ENCODE measurements at regions not wholly inside any gene's neighbourhood (a gene's known extent, or its start where the extent isn't known, plus 50 kb on each side); places are given as distances from the start of the nearest gene placed in this dataset.

DNA sequence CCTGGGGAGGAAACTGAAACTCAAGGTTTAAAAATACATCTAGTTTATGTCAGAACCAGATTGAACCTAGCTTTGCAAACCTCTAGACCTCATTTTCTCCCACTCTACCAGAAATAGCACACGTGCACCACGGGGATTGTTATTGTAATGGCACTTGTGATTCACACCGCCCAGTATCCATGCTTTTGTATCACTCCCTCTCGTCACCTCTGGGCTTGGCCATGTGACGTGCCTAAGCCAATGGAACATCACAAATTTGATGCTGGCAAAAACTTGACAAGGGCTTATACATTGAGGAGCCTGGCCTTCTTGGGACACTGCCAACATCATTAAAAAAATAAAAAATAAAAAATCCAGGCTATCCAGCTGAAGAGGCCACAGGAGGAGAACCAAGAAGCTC lies 495.8 kb upstream of the POU3F3 start:
- TF ChIP-seq, protein P1, sequence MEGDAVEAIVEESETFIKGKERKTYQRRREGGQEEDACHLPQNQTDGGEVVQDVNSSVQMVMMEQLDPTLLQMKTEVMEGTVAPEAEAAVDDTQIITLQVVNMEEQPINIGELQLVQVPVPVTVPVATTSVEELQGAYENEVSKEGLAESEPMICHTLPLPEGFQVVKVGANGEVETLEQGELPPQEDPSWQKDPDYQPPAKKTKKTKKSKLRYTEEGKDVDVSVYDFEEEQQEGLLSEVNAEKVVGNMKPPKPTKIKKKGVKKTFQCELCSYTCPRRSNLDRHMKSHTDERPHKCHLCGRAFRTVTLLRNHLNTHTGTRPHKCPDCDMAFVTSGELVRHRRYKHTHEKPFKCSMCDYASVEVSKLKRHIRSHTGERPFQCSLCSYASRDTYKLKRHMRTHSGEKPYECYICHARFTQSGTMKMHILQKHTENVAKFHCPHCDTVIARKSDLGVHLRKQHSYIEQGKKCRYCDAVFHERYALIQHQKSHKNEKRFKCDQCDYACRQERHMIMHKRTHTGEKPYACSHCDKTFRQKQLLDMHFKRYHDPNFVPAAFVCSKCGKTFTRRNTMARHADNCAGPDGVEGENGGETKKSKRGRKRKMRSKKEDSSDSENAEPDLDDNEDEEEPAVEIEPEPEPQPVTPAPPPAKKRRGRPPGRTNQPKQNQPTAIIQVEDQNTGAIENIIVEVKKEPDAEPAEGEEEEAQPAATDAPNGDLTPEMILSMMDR (IDR thresholded peaks at IDR 0.05; ENCODE audit: low read depth, low read length): no peak
- DNase-seq (ENCODE audit: extremely low read depth, low read depth): no peak

DNA sequence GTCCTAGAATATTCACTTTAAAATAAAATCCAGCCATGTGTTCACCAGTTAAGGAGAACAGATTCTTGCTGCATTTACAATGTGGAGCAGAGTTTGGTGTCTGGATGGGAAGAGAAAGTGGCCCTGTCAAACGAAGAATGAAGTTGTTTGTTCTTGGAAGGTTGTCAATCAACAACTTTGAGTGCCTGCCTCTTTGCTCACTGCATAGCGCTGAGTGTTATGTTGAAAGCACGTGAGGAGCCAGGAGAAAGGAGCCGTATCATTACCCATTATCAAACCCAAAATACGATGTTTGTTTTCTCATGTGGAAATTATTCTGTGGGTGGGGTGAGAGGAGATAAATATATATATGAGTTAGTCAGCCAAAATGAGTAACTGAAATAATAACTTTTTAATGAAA lies 492.5 kb upstream of the POU3F3 start:
- no peak for DNase-seq (ENCODE audit: extremely low read depth, low read depth)
- TF ChIP-seq, protein P1 (IDR thresholded peaks at IDR 0.05; ENCODE audit: low read depth, low read length): no peak

DNA sequence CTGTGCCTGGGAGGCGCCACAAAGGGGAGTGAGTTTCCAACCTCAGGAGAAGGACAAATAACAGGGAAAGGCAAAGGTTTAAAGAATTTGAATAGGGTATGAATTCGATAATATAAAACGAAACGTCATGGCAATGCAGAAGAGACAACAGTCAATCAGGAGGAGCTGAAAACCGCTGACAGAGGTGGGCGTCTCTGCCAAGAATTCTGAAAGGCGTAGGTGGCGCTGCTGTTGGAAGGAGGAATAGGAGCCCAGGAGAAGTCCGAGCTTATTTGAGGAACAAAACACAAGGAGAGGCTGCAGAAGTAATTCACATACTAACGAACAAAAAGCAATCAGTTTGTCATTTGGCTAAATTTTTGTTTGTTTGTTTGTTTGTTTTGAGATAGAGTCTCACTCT lies 485.8 kb upstream of the POU3F3 start:
- DNase-seq (ENCODE audit: extremely low read depth, low read depth): no peak
- TF ChIP-seq, protein P1 (IDR thresholded peaks at IDR 0.05; ENCODE audit: low read depth, low read length): no peak

DNA sequence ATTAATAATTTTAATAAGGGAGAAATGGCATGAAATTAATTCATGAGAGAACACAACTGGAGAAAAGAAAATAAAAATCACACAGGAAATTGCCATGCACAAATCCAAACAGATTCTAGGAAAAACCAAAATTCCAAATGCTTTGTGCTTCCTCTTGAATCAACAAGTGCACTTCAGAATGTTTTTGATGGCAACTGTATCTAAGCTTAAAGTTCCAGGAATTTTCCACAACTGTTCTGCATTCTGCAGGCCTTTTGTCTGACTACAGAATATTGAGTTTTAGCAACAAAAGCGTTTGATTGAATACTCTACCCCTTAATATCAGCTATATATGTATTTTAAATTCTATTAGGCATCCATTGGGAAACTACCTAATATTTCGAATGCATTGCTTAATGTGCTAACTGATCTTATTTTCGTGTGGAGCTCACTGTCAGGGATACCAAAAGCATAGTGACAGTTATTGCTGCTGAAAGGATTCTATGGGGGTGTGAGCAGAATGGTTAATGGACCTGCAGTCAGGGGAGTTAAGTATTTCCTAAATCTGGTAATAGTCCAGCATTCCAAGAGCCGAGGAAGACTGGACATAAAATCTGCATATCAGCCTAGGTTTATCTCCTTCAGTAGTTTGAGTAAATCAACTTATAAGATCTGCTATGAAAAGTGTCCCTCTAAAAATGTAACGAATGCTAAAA lies 482.7 kb upstream of the POU3F3 start:
- TF ChIP-seq, protein P1 (IDR thresholded peaks at IDR 0.05; ENCODE audit: low read depth, low read length): no peak
- DNase-seq (ENCODE audit: extremely low read depth, low read depth): no peak

DNA sequence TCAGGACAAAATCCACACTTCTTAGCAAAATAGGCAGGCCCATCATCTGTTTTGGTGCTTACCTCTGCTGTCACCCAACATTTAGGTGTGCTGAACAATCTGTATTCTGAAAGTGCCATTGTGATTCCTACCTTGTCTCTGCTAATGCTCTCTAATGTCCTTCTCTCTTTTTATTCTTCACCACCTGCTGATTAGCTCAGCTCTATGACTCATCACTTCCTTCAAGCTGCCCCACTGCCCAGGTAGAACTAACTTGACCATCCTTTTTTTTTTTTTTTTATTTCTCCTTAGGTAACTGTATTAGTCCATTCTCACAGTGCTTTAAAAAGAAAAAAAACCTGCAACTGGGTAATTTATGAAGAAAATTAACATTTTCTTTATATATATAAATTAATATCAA lies 478.7 kb upstream of the POU3F3 start:
- no peak for DNase-seq (ENCODE audit: extremely low read depth, low read depth)
- TF ChIP-seq, protein P1 (IDR thresholded peaks at IDR 0.05; ENCODE audit: low read depth, low read length): no peak

DNA sequence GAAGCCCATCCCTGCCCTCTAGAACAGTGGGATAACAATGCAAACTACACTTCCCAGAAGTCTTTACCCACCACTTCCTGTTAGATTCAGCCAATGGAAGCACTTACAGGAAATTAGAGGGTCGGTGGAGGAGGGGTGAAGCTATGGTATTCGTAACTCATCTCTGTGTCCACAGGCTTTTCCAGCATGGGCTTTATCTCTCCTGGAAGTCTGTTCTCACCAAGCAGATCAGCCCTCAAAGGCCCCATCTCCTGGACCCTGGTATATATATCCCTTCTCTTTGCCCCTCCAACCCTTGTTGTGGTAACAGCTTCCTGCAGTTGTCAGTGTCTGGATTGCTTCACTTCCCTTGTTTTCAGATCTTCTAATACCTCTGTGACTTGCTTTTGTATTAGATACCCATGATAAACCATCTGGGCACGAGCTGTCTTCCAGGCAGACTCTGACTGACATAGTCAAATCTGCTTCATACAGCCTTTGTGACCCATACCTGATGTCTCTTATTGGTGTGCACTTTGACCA lies 475.0 kb upstream of the POU3F3 start:
- no peak for DNase-seq (ENCODE audit: extremely low read depth, low read depth)

DNA sequence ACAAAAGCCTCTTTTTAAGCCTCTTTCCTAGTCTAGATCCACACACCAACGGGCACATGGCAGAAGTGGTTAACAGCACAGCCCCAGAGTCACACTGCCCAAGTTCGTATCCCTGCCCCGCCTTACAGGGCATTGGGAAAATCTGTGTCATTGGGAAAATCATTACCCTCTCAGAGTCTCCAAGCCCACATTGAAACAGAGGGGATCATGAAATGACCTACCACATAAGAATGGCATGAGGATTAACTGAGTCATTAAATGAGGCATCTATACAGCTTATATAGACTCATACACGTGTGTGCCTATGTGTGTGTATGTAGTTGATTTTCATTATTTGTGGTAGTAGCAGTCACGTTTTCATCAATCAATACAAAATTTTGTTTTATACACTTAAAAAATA lies 469.0 kb upstream of the POU3F3 start:
- TF ChIP-seq, protein P1 (IDR thresholded peaks at IDR 0.05; ENCODE audit: low read depth, low read length): no peak
- no peak for DNase-seq (ENCODE audit: extremely low read depth, low read depth)

More for the DNA sequence above, 475.0 kb upstream of the POU3F3 start:
- TF ChIP-seq, protein P1 (IDR thresholded peaks at IDR 0.05; ENCODE audit: low read depth, low read length): no peak
